ENCODE measurements at regions not wholly inside any gene's neighbourhood (a gene's known extent, or its start where the extent isn't known, plus 50 kb on each side); places are given as distances from the start of the nearest gene placed in this dataset.

GRCh38 chr11:128209138-128209435 lies 378.3 kb downstream of the ETS1 start:
- in situ Hi-C loops (cut with MboI; ENCODE audit: low pct_unique_long_range_greater_than_20kb, low sequenced_read_pairs): no loop called here
- no peak for DNase-seq

GRCh38 chr11:128208329-128209137 lies 378.8 kb downstream of the ETS1 start:
- DNase-seq: no peak
- in situ Hi-C loops (cut with MboI; ENCODE audit: low pct_unique_long_range_greater_than_20kb, low sequenced_read_pairs): no loop called here

GRCh38 chr11:128207861-128208321 lies 379.5 kb downstream of the ETS1 start:
- in situ Hi-C loops (cut with MboI; ENCODE audit: low pct_unique_long_range_greater_than_20kb, low sequenced_read_pairs): no loop called here
- no peak for DNase-seq

GRCh38 chr11:128206461-128206860 lies 380.9 kb downstream of the ETS1 start:
- DNase-seq: no peak
- in situ Hi-C loops (cut with MboI; ENCODE audit: low pct_unique_long_range_greater_than_20kb, low sequenced_read_pairs): no loop called here

- in situ Hi-C loops (cut with MboI; ENCODE audit: low pct_unique_long_range_greater_than_20kb, low sequenced_read_pairs): no loop called here
These were observed 381.6 kb downstream of the ETS1 start for GRCh38 chr11:128205796-128206195.

GRCh38 chr11:128204898-128205297 lies 382.5 kb downstream of the ETS1 start:
- in situ Hi-C loops (cut with MboI; ENCODE audit: low pct_unique_long_range_greater_than_20kb, low sequenced_read_pairs): no loop called here
- no peak for DNase-seq

More at GRCh38 chr11:128205796-128206195, 381.6 kb downstream of the ETS1 start:
- DNase-seq: no peak

GRCh38 chr11:128201801-128202200 lies 385.6 kb downstream of the ETS1 start:
- DNase-seq: no peak
- in situ Hi-C loops (cut with MboI; ENCODE audit: low pct_unique_long_range_greater_than_20kb, low sequenced_read_pairs): no loop called here

GRCh38 chr11:128201009-128201408 lies 386.3 kb downstream of the ETS1 start:
- no peak for DNase-seq
- in situ Hi-C loops (cut with MboI; ENCODE audit: low pct_unique_long_range_greater_than_20kb, low sequenced_read_pairs): no loop called here

GRCh38 chr11:128200467-128200866 lies 386.9 kb downstream of the ETS1 start:
- no peak for DNase-seq
- in situ Hi-C loops (cut with MboI; ENCODE audit: low pct_unique_long_range_greater_than_20kb, low sequenced_read_pairs): no loop called here

GRCh38 chr11:128198216-128198772 lies 389.1 kb downstream of the ETS1 start:
- in situ Hi-C loops (cut with MboI; ENCODE audit: low pct_unique_long_range_greater_than_20kb, low sequenced_read_pairs): loop anchor here (25.0 kb wide), 2 partner anchors 439 to 639 kb away; no protein-coding TSS in a partner anchor

GRCh38 chr11:128196235-128196634 lies 391.1 kb downstream of the ETS1 start:
- in situ Hi-C loops (cut with MboI; ENCODE audit: low pct_unique_long_range_greater_than_20kb, low sequenced_read_pairs): loop anchor here (25.0 kb wide), 2 partner anchors 441 to 641 kb away; no protein-coding TSS in a partner anchor
- DNase-seq: no peak

More at GRCh38 chr11:128198216-128198772, 389.1 kb downstream of the ETS1 start:
- DNase-seq: no peak

GRCh38 chr11:128195756-128196155 lies 391.6 kb downstream of the ETS1 start:
- DNase-seq: no peak
- in situ Hi-C loops (cut with MboI; ENCODE audit: low pct_unique_long_range_greater_than_20kb, low sequenced_read_pairs): loop anchor here (25.0 kb wide), 2 partner anchors 442 to 642 kb away; no protein-coding TSS in a partner anchor

GRCh38 chr11:128195057-128195751 lies 392.2 kb downstream of the ETS1 start:
- in situ Hi-C loops (cut with MboI; ENCODE audit: low pct_unique_long_range_greater_than_20kb, low sequenced_read_pairs): loop anchor here (25.0 kb wide), 2 partner anchors 442 to 642 kb away; no protein-coding TSS in a partner anchor
- peak; percentile 42 for DNase-seq

- DNase-seq: no peak
- in situ Hi-C loops (cut with MboI; ENCODE audit: low pct_unique_long_range_greater_than_20kb, low sequenced_read_pairs): loop anchor here (25.0 kb wide), 2 partner anchors 443 to 643 kb away; no protein-coding TSS in a partner anchor
These were observed 393.1 kb downstream of the ETS1 start for GRCh38 chr11:128194216-128194615.

- in situ Hi-C loops (cut with MboI; ENCODE audit: low pct_unique_long_range_greater_than_20kb, low sequenced_read_pairs): loop anchor here (25.0 kb wide), 2 partner anchors 444 to 644 kb away; no protein-coding TSS in a partner anchor
- DNase-seq: no peak
These were observed 393.7 kb downstream of the ETS1 start for GRCh38 chr11:128193615-128194014.

GRCh38 chr11:128190312-128190711 lies 397.0 kb downstream of the ETS1 start:
- DNase-seq: no peak
- in situ Hi-C loops (cut with MboI; ENCODE audit: low pct_unique_long_range_greater_than_20kb, low sequenced_read_pairs): loop anchor here (25.0 kb wide), 2 partner anchors 447 to 647 kb away; no protein-coding TSS in a partner anchor

- no peak for DNase-seq
- in situ Hi-C loops (cut with MboI; ENCODE audit: low pct_unique_long_range_greater_than_20kb, low sequenced_read_pairs): loop anchor here (25.0 kb wide), 2 partner anchors 447 to 647 kb away; no protein-coding TSS in a partner anchor
These were observed 397.5 kb downstream of the ETS1 start for GRCh38 chr11:128189823-128190222.

- no peak for DNase-seq
- in situ Hi-C loops (cut with MboI; ENCODE audit: low pct_unique_long_range_greater_than_20kb, low sequenced_read_pairs): loop anchor here (25.0 kb wide), 2 partner anchors 449 to 649 kb away; no protein-coding TSS in a partner anchor
These were observed 398.9 kb downstream of the ETS1 start for GRCh38 chr11:128188346-128189004.

GRCh38 chr11:128187835-128188234 lies 399.5 kb downstream of the ETS1 start:
- no peak for DNase-seq
- in situ Hi-C loops (cut with MboI; ENCODE audit: low pct_unique_long_range_greater_than_20kb, low sequenced_read_pairs): loop anchor here (25.0 kb wide), 2 partner anchors 449 to 649 kb away; no protein-coding TSS in a partner anchor

Data from KBM-7 (cell line).